NCI-H1105 treated with DMSO at 0.1 percent for 48 hours (cell line): ENCODE measurements at regions not wholly inside any gene's neighbourhood (a gene's known extent, or its start where the extent isn't known, plus 50 kb on each side); places are given as distances from the start of the nearest gene placed in this dataset.
A peak's percentile ranks its signal among the peaks of the same experiment; 100 is the strongest.

ENCODE experiments used
- DNase-seq: peaks from one replicate; lab custom pipeline; 2025; lab: John Stamatoyannopoulos, UW

- no peak for DNase-seq
Measured at GRCh38 chr6:113092795-113093194, 745.7 kb downstream of the RFPL4B start.

GRCh38 chr6:113094779-113095178 lies 747.6 kb downstream of the RFPL4B start:
- no peak for DNase-seq

- no peak for DNase-seq
Measured at GRCh38 chr6:113095841-113096240, 748.7 kb downstream of the RFPL4B start.

GRCh38 chr6:113102761-113103160 lies 754.4 kb upstream of the MARCKS start:
- DNase-seq, result no peak

GRCh38 chr6:113103634-113104361 lies 753.3 kb upstream of the MARCKS start:
- no peak for DNase-seq

- no peak for DNase-seq
Measured at GRCh38 chr6:113104541-113104940, 752.6 kb upstream of the MARCKS start.

- DNase-seq, result no peak
Measured at GRCh38 chr6:113104951-113105350, 752.2 kb upstream of the MARCKS start.

GRCh38 chr6:113110211-113110610 lies 746.9 kb upstream of the MARCKS start:
- DNase-seq, result no peak

- no peak for DNase-seq
Measured at GRCh38 chr6:113111550-113111949, 745.6 kb upstream of the MARCKS start.

GRCh38 chr6:113112086-113112485 lies 745.1 kb upstream of the MARCKS start:
- DNase-seq, result no peak

- DNase-seq, result no peak
Measured at GRCh38 chr6:113115196-113115595, 741.9 kb upstream of the MARCKS start.

- DNase-seq, result no peak
Measured at GRCh38 chr6:113120224-113120581, 736.9 kb upstream of the MARCKS start.

GRCh38 chr6:113120582-113121285 lies 736.4 kb upstream of the MARCKS start:
- no peak for DNase-seq

- DNase-seq, result no peak
Measured at GRCh38 chr6:113121571-113121970, 735.6 kb upstream of the MARCKS start.

GRCh38 chr6:113122060-113122459 lies 735.1 kb upstream of the MARCKS start:
- no peak for DNase-seq

- no peak for DNase-seq
Measured at GRCh38 chr6:113125626-113126025, 731.5 kb upstream of the MARCKS start.

- peak; percentile 97 for DNase-seq
Measured at GRCh38 chr6:113127786-113128419, 729.2 kb upstream of the MARCKS start.

- DNase-seq, result no peak
Measured at GRCh38 chr6:113128661-113129060, 728.5 kb upstream of the MARCKS start.

GRCh38 chr6:113129991-113130390 lies 727.2 kb upstream of the MARCKS start:
- no peak for DNase-seq

GRCh38 chr6:113137426-113137825 lies 719.7 kb upstream of the MARCKS start:
- no peak for DNase-seq

GRCh38 chr6:113140721-113141120 lies 716.4 kb upstream of the MARCKS start:
- DNase-seq, result no peak

- no peak for DNase-seq
Measured at GRCh38 chr6:113141901-113142300, 715.2 kb upstream of the MARCKS start.

- no peak for DNase-seq
Measured at GRCh38 chr6:113142671-113143174, 714.4 kb upstream of the MARCKS start.
